Activated CD8-positive, alpha-beta T cell treated with anti-CD3 and anti-CD28 coated beads, Interleukin-2, amount 10 ng/mL, durations not matched to agents 7 days and 5 days (primary cell): ENCODE measurements at regions not wholly inside any gene's neighbourhood (a gene's known extent, or its start where the extent isn't known, plus 50 kb on each side); places are given as distances from the start of the nearest gene placed in this dataset.
"Not testable (repeated sequence)": the region's sequence is repeated elsewhere in the genome, so short reads cannot be mapped to it uniquely, and the experiment has no call there.

Experiments
- ATAC-seq: fragments of 150-1000 bp; cut with Tn5 transposase; one replicate; pipeline ENCODE4 v1.10.0; 2021; ENCODE audit warnings: moderate library complexity
- CTCF ChIA-PET: fragments of 350-600 bp; sonication (Branson Sonifier 250); formaldehyde crosslinking; loops from one replicate; lab custom pipeline; 2021; ENCODE audit warnings: antibody characterized with exemption; lab: Charles Lee
- POLR2A ChIA-PET: fragments of 350-600 bp; sonication (Branson Sonifier 250); formaldehyde crosslinking; loops from one replicate; lab custom pipeline; 2021; ENCODE audit warnings: antibody characterized with exemption; lab: Charles Lee
- DNase-seq: peaks from one replicate; pipeline ENCODE4 v3.0.0-alpha.2; 2020
- H3K27ac Mint-ChIP-seq: one replicate; pipeline ENCODE4 v1.8.0; 2021; ENCODE audit warnings: mild to moderate bottlenecking, mixed read lengths
- H3K27me3 Mint-ChIP-seq: one replicate; pipeline ENCODE4 v1.8.0; 2021; ENCODE audit warnings: low read depth, mixed read lengths
- H3K36me3 Mint-ChIP-seq: one replicate; pipeline ENCODE4 v1.8.0; 2021; ENCODE audit warnings: low read depth, mixed read lengths
- H3K4me1 Mint-ChIP-seq: one replicate; pipeline ENCODE4 v1.8.0; 2021; ENCODE audit warnings: low read depth, mixed read lengths
- H3K4me3 Mint-ChIP-seq: one replicate; pipeline ENCODE4 v1.8.0; 2021; ENCODE audit warnings: mild to moderate bottlenecking, mixed read lengths
- H3K9me3 Mint-ChIP-seq: one replicate; pipeline ENCODE4 v1.8.0; 2022; ENCODE audit warnings: mixed read lengths; ENCODE audit not compliant: insufficient read depth

GRCh38 chr16:63880948-63881347 lies 1240.9 kb downstream of the CDH11 start:
- CTCF ChIA-PET = no interaction called here
- no peaks in the 10 kb centered on the region for H3K4me1 Mint-ChIP-seq
- H3K27ac Mint-ChIP-seq = no peak overlapping the region
- H3K36me3 Mint-ChIP-seq = no peaks in the 10 kb centered on the region
- H3K27me3 Mint-ChIP-seq = no peaks in the 10 kb centered on the region
- ATAC-seq (no peak), DNase-seq (no peak)
- POLR2A ChIA-PET = no interaction called here
- H3K9me3 Mint-ChIP-seq = peaks cover 23% of the 10 kb centered on the region
- no peak overlapping the region for H3K4me3 Mint-ChIP-seq

GRCh38 chr16:63877401-63877800 lies 1244.5 kb downstream of the CDH11 start:
- H3K4me1 Mint-ChIP-seq = no peaks in the 10 kb centered on the region
- DNase-seq (no peak), ATAC-seq (no peak)
- ChIA-PET POLR2A (no interaction called here), CTCF (no interaction called here)
- no peak overlapping the region for H3K4me3 Mint-ChIP-seq
- no peaks in the 10 kb centered on the region for H3K36me3 Mint-ChIP-seq
- no peaks in the 10 kb centered on the region for H3K27me3 Mint-ChIP-seq
- peaks cover 25% of the 10 kb centered on the region for H3K9me3 Mint-ChIP-seq
- no peak overlapping the region for H3K27ac Mint-ChIP-seq

- H3K27ac Mint-ChIP-seq = no peak overlapping the region
- peaks cover 27% of the 10 kb centered on the region for H3K9me3 Mint-ChIP-seq
- no peak for DNase-seq
- CTCF ChIA-PET = no interaction called here
- no peak for ATAC-seq
- no peaks in the 10 kb centered on the region for H3K27me3 Mint-ChIP-seq
- POLR2A ChIA-PET = no interaction called here
- H3K4me3 Mint-ChIP-seq = no peak overlapping the region
- H3K36me3 Mint-ChIP-seq = no peaks in the 10 kb centered on the region
- H3K4me1 Mint-ChIP-seq = no peaks in the 10 kb centered on the region
Observed at GRCh38 chr16:63876103-63876502, 1245.8 kb downstream of the CDH11 start.

GRCh38 chr16:63860700-63861099 lies 1261.2 kb downstream of the CDH11 start:
- DNase-seq, H3K4me1 Mint-ChIP-seq, POLR2A ChIA-PET, H3K27ac Mint-ChIP-seq, ATAC-seq, H3K4me3 Mint-ChIP-seq, H3K9me3 Mint-ChIP-seq, H3K36me3 Mint-ChIP-seq, CTCF ChIA-PET, H3K27me3 Mint-ChIP-seq: not testable (repeated sequence)

- peaks cover 7% of the 10 kb centered on the region for H3K9me3 Mint-ChIP-seq
- ATAC-seq = no peak
- no peaks in the 10 kb centered on the region for H3K4me1 Mint-ChIP-seq
- no peak for DNase-seq
- H3K27ac Mint-ChIP-seq = no peak overlapping the region
- ChIA-PET POLR2A (no interaction called here), CTCF (no interaction called here)
- no peak overlapping the region for H3K4me3 Mint-ChIP-seq
- no peaks in the 10 kb centered on the region for H3K36me3 Mint-ChIP-seq
- H3K27me3 Mint-ChIP-seq = no peaks in the 10 kb centered on the region
Observed at GRCh38 chr16:63856537-63856936, 1265.3 kb downstream of the CDH11 start.

- peaks cover 15% of the 10 kb centered on the region for H3K9me3 Mint-ChIP-seq
- no peaks in the 10 kb centered on the region for H3K27me3 Mint-ChIP-seq
Observed at GRCh38 chr16:63850979-63851378, 1270.9 kb downstream of the CDH11 start.

GRCh38 chr16:63841271-63841670 lies 1280.6 kb downstream of the CDH11 start:
- CTCF ChIA-PET = no interaction called here
- H3K9me3 Mint-ChIP-seq = peaks cover 28% of the 10 kb centered on the region
- no peaks in the 10 kb centered on the region for H3K36me3 Mint-ChIP-seq

More at GRCh38 chr16:63850979-63851378, 1270.9 kb downstream of the CDH11 start:
- H3K4me1 Mint-ChIP-seq = no peaks in the 10 kb centered on the region
- H3K4me3 Mint-ChIP-seq = no peak overlapping the region
- H3K27ac Mint-ChIP-seq = no peak overlapping the region
- CTCF ChIA-PET = no interaction called here
- no peaks in the 10 kb centered on the region for H3K36me3 Mint-ChIP-seq
- POLR2A ChIA-PET = no interaction called here
- ATAC-seq = no peak
- no peak for DNase-seq

GRCh38 chr16:63830061-63830460 lies 1291.8 kb downstream of the CDH11 start:
- no peak overlapping the region for H3K4me3 Mint-ChIP-seq
- H3K9me3 Mint-ChIP-seq = peaks cover 28% of the 10 kb centered on the region
- H3K4me1 Mint-ChIP-seq = no peaks in the 10 kb centered on the region
- DNase-seq (no peak), ATAC-seq (no peak)
- ChIA-PET POLR2A (no interaction called here), CTCF (no interaction called here)
- no peaks in the 10 kb centered on the region for H3K36me3 Mint-ChIP-seq
- no peaks in the 10 kb centered on the region for H3K27me3 Mint-ChIP-seq
- no peak overlapping the region for H3K27ac Mint-ChIP-seq

More at GRCh38 chr16:63841271-63841670, 1280.6 kb downstream of the CDH11 start:
- H3K27me3 Mint-ChIP-seq = no peaks in the 10 kb centered on the region
- POLR2A ChIA-PET = no interaction called here
- no peaks in the 10 kb centered on the region for H3K4me1 Mint-ChIP-seq
- no peak for DNase-seq
- no peak overlapping the region for H3K27ac Mint-ChIP-seq
- ATAC-seq = no peak
- no peak overlapping the region for H3K4me3 Mint-ChIP-seq

GRCh38 chr16:63822818-63823217 lies 1299.0 kb downstream of the CDH11 start:
- Mint-ChIP-seq H3K36me3 (no peaks in the 10 kb centered on the region), H3K4me1 (no peaks in the 10 kb centered on the region)
- POLR2A ChIA-PET = no interaction called here

GRCh38 chr16:63816276-63816675 lies 1305.6 kb downstream of the CDH11 start:
- Mint-ChIP-seq H3K4me3 (no peak overlapping the region), H3K36me3 (no peaks in the 10 kb centered on the region), H3K27me3 (no peaks in the 10 kb centered on the region), H3K9me3 (peaks cover 34% of the 10 kb centered on the region), H3K4me1 (no peaks in the 10 kb centered on the region), H3K27ac (no peak overlapping the region)
- CTCF ChIA-PET = no interaction called here
- POLR2A ChIA-PET = no interaction called here
- ATAC-seq (no peak), DNase-seq (no peak)

More at GRCh38 chr16:63822818-63823217, 1299.0 kb downstream of the CDH11 start:
- H3K4me3 Mint-ChIP-seq = no peak overlapping the region
- peaks cover 15% of the 10 kb centered on the region for H3K9me3 Mint-ChIP-seq
- H3K27me3 Mint-ChIP-seq = no peaks in the 10 kb centered on the region
- CTCF ChIA-PET = no interaction called here
- H3K27ac Mint-ChIP-seq = no peak overlapping the region
- no peak for ATAC-seq
- DNase-seq = no peak

- ChIA-PET POLR2A (no interaction called here), CTCF (no interaction called here)
- no peak overlapping the region for H3K4me3 Mint-ChIP-seq
- no peaks in the 10 kb centered on the region for H3K4me1 Mint-ChIP-seq
- no peaks in the 10 kb centered on the region for H3K36me3 Mint-ChIP-seq
- no peaks in the 10 kb centered on the region for H3K27me3 Mint-ChIP-seq
- ATAC-seq (no peak), DNase-seq (no peak)
- no peak overlapping the region for H3K27ac Mint-ChIP-seq
- H3K9me3 Mint-ChIP-seq = peaks cover 30% of the 10 kb centered on the region
Observed at GRCh38 chr16:63813862-63814261, 1308.0 kb downstream of the CDH11 start.

- CTCF ChIA-PET = no interaction called here
Observed at GRCh38 chr16:63808730-63809129, 1313.1 kb downstream of the CDH11 start.

GRCh38 chr16:63806794-63807506 lies 1314.9 kb downstream of the CDH11 start:
- Mint-ChIP-seq H3K4me1 (no peaks in the 10 kb centered on the region), H3K4me3 (no peak overlapping the region), H3K9me3 (peaks cover 15% of the 10 kb centered on the region), H3K27me3 (no peaks in the 10 kb centered on the region), H3K27ac (no peak overlapping the region), H3K36me3 (no peaks in the 10 kb centered on the region)
- ChIA-PET CTCF (no interaction called here), POLR2A (no interaction called here)
- ATAC-seq (no peak), DNase-seq (no peak)

More at GRCh38 chr16:63808730-63809129, 1313.1 kb downstream of the CDH11 start:
- H3K4me3 Mint-ChIP-seq = no peak overlapping the region
- ATAC-seq = no peak
- H3K9me3 Mint-ChIP-seq = peaks cover 13% of the 10 kb centered on the region
- DNase-seq = no peak
- no peaks in the 10 kb centered on the region for H3K36me3 Mint-ChIP-seq
- no peaks in the 10 kb centered on the region for H3K4me1 Mint-ChIP-seq
- H3K27ac Mint-ChIP-seq = no peak overlapping the region
- POLR2A ChIA-PET = no interaction called here
- no peaks in the 10 kb centered on the region for H3K27me3 Mint-ChIP-seq
